ENCODE measurements at regions not wholly inside any gene's neighbourhood (a gene's known extent, or its start where the extent isn't known, plus 50 kb on each side); places are given as distances from the start of the nearest gene placed in this dataset.

- TF ChIP-seq YY1 (IDR thresholded peaks at IDR 0.05; ENCODE audit: low read depth, low read length) (no peak), CTCF (IDR thresholded peaks at IDR 0.05 in 2 of 3, conservative IDR thresholded peaks at IDR 0.05 in 1 of 3; ENCODE audit: control insufficient read depth in 2 of 3, extremely low read depth in 1 of 3, insufficient read depth in 1 of 3, low read depth in 3 of 3, low read length in 3 of 3) (no peak), SMC3 (IDR thresholded peaks at IDR 0.05; ENCODE audit: borderline replicate concordance, low read length) (no peak), EZH2 (IDR thresholded peaks at IDR 0.05; ENCODE audit: borderline replicate concordance, control insufficient read depth, low read depth, low read length) (no peak), EGR1 (IDR thresholded peaks at IDR 0.05; ENCODE audit: borderline replicate concordance in 1 of 2, low read depth in 2 of 2, low read length in 2 of 2) (no peak), POLR2A (IDR thresholded peaks at IDR 0.05; ENCODE audit: low read depth, low read length) (no peak), HCFC1 (IDR thresholded peaks at IDR 0.05; ENCODE audit: low read length) (no peak)
Measured at GRCh38 chr4:123183308-123183707, 213.3 kb upstream of the SPRY1 start.
